ENCODE measurements at regions not wholly inside any gene's neighbourhood (a gene's known extent, or its start where the extent isn't known, plus 50 kb on each side); places are given as distances from the start of the nearest gene placed in this dataset.

- Mint-ChIP-seq H3K4me3 (no peak overlapping the region), H3K27me3 (ENCODE audit: insufficient read depth) (no peaks in the 10 kb centered on the region), H3K9me3 (no peaks in the 10 kb centered on the region), H3K27ac (no peak overlapping the region), H3K4me1 (no peaks in the 10 kb centered on the region), H3K36me3 (ENCODE audit: low read depth) (no peaks in the 10 kb centered on the region)
- Histone ChIP-seq H3K9me3 (ENCODE audit: control insufficient read depth, low read length) (no peaks in the 10 kb centered on the region), H3K36me3 (ENCODE audit: control insufficient read depth, insufficient read depth, low read length) (no peaks in the 10 kb centered on the region), H3K27me3 (ENCODE audit: control insufficient read depth, insufficient read depth, low read length, poor library complexity, severe bottlenecking) (no peaks in the 10 kb centered on the region), H3K4me1 (ENCODE audit: control insufficient read depth, insufficient read depth, low read length) (no peaks in the 10 kb centered on the region), H3K27ac (ENCODE audit: low read depth, low read length) (no peak overlapping the region), H3K4me3 (ENCODE audit: low read length) (no peak overlapping the region), H3K9ac (ENCODE audit: extremely low read depth, low read length, poor library complexity, severe bottlenecking) (no peak overlapping the region)
- no peak for DNase-seq
- TF ChIP-seq, protein P1, sequence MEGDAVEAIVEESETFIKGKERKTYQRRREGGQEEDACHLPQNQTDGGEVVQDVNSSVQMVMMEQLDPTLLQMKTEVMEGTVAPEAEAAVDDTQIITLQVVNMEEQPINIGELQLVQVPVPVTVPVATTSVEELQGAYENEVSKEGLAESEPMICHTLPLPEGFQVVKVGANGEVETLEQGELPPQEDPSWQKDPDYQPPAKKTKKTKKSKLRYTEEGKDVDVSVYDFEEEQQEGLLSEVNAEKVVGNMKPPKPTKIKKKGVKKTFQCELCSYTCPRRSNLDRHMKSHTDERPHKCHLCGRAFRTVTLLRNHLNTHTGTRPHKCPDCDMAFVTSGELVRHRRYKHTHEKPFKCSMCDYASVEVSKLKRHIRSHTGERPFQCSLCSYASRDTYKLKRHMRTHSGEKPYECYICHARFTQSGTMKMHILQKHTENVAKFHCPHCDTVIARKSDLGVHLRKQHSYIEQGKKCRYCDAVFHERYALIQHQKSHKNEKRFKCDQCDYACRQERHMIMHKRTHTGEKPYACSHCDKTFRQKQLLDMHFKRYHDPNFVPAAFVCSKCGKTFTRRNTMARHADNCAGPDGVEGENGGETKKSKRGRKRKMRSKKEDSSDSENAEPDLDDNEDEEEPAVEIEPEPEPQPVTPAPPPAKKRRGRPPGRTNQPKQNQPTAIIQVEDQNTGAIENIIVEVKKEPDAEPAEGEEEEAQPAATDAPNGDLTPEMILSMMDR (conservative IDR thresholded peaks at IDR 0.05), result no peak
- WGBS, 2 experiments (ENCODE audit: insufficient coverage in 1 of 2, insufficient read length in 1 of 2), result 91% methylated on average over 2 of the region's 2 CpGs; no CpG with 5 or more reads in 1 of the 2 experiments
Observed at GRCh38 chr13:107276936-107277335, 709.0 kb upstream of the ARGLU1 start.

GRCh38 chr13:107275945-107276614, 708.1 kb upstream of the ARGLU1 start:
- Histone ChIP-seq H3K4me3 (ENCODE audit: low read length) (no peak overlapping the region), H3K9ac (ENCODE audit: extremely low read depth, low read length, poor library complexity, severe bottlenecking) (no peak overlapping the region), H3K27me3 (ENCODE audit: control insufficient read depth, insufficient read depth, low read length, poor library complexity, severe bottlenecking) (no peaks in the 10 kb centered on the region), H3K27ac (ENCODE audit: low read depth, low read length) (no peak overlapping the region), H3K36me3 (ENCODE audit: control insufficient read depth, insufficient read depth, low read length) (no peaks in the 10 kb centered on the region), H3K9me3 (ENCODE audit: control insufficient read depth, low read length) (no peaks in the 10 kb centered on the region), H3K4me1 (ENCODE audit: control insufficient read depth, insufficient read depth, low read length) (no peaks in the 10 kb centered on the region)
- Mint-ChIP-seq H3K27ac (no peak overlapping the region), H3K36me3 (ENCODE audit: low read depth) (no peaks in the 10 kb centered on the region), H3K4me3 (no peak overlapping the region), H3K4me1 (peaks cover 4% of the 10 kb centered on the region), H3K9me3 (no peaks in the 10 kb centered on the region), H3K27me3 (ENCODE audit: insufficient read depth) (no peaks in the 10 kb centered on the region)
- WGBS, 2 experiments (ENCODE audit: insufficient coverage in 1 of 2, insufficient read length in 1 of 2), result 83 to 89% methylated on average over 1 to 5 of the region's 6 CpGs
- no peak for DNase-seq
- TF ChIP-seq, protein P1 (conservative IDR thresholded peaks at IDR 0.05), result no peak

- Histone ChIP-seq H3K27ac (ENCODE audit: low read depth, low read length) (no peak overlapping the region), H3K9ac (ENCODE audit: extremely low read depth, low read length, poor library complexity, severe bottlenecking) (no peak overlapping the region), H3K27me3 (ENCODE audit: control insufficient read depth, insufficient read depth, low read length, poor library complexity, severe bottlenecking) (no peaks in the 10 kb centered on the region), H3K36me3 (ENCODE audit: control insufficient read depth, insufficient read depth, low read length) (no peaks in the 10 kb centered on the region), H3K4me1 (ENCODE audit: control insufficient read depth, insufficient read depth, low read length) (no peaks in the 10 kb centered on the region), H3K9me3 (ENCODE audit: control insufficient read depth, low read length) (no peaks in the 10 kb centered on the region), H3K4me3 (ENCODE audit: low read length) (no peak overlapping the region)
- no peak overlapping the region for H3K4me3 Mint-ChIP-seq
- WGBS, 2 experiments (ENCODE audit: insufficient coverage in 1 of 2, insufficient read length in 1 of 2), result 90 to 100% methylated on average over 1 to 3 of the region's 4 CpGs
- peaks cover 5% of the 10 kb centered on the region for H3K4me1 Mint-ChIP-seq
- TF ChIP-seq, protein P1 (conservative IDR thresholded peaks at IDR 0.05), result no peak
- H3K36me3 Mint-ChIP-seq (ENCODE audit: low read depth), result no peaks in the 10 kb centered on the region
- no peak for DNase-seq
- no peaks in the 10 kb centered on the region for H3K9me3 Mint-ChIP-seq
- H3K27ac Mint-ChIP-seq, result no peak overlapping the region
- no peaks in the 10 kb centered on the region for H3K27me3 Mint-ChIP-seq (ENCODE audit: insufficient read depth)
Observed at GRCh38 chr13:107275312-107275711, 707.4 kb upstream of the ARGLU1 start.
